Fibroblast of skin of back (primary cell): ENCODE measurements at regions not wholly inside any gene's neighbourhood (a gene's known extent, or its start where the extent isn't known, plus 50 kb on each side); places are given as distances from the start of the nearest gene placed in this dataset.
"Not testable (repeated sequence)": the region's sequence is repeated elsewhere in the genome, so short reads cannot be mapped to it uniquely, and the experiment has no call there.

Experiments used
- DNase-seq: peaks from one replicate; pipeline ENCODE4 v3.0.0-alpha.2; 2013

GRCh38 chr2:118457951-118458350 lies 369.7 kb downstream of the INSIG2 start:
- no peak for DNase-seq

DNA sequence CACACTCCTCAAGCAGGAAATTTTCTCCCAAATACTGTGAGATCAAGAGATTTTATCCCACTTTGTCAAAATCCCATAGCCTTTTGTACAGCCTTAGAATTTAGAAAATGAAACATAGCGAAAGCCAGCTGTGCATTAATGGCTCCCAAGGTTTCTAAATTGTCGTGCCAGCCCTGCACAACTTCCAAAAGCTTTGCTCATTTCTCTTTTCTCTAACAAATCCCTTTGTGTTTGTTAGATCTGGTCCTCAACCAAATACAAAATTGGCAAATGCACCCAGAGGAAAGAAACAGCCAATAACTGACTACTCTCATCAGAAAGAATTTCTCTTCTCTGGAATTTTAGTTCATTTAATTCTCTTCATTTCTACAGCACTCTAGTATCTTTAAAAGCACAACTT lies 361.1 kb downstream of the INSIG2 start:
- DNase-seq: no peak

- peak; percentile 93 for DNase-seq
Observed at GRCh38 chr2:118443596-118443995, 355.3 kb downstream of the INSIG2 start.

DNA sequence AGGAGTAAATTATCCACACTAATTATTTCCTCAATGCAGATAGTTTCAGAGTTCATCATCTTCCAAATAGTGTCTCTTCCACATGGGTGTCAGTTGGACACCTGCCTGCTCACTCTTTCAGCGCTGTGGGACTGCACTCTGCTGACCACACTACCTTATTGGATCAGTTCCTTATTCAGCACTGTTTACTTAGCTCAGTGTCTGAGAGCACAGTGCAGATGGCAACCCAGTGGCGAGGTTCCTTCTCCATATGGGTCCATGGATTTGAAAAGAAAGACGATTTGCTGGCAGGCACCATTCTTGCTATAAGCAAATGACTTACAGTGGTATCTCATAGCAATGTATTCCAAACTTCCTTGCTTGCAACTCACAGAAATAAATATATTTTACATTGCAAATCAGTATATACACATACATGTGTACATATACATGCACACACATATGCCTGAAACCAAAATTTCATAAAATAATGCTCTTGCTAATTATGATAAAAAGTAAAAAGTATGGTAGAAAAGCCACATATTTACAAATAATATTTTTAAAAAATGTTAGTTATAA lies 354.8 kb downstream of the INSIG2 start:
- no peak for DNase-seq

DNA sequence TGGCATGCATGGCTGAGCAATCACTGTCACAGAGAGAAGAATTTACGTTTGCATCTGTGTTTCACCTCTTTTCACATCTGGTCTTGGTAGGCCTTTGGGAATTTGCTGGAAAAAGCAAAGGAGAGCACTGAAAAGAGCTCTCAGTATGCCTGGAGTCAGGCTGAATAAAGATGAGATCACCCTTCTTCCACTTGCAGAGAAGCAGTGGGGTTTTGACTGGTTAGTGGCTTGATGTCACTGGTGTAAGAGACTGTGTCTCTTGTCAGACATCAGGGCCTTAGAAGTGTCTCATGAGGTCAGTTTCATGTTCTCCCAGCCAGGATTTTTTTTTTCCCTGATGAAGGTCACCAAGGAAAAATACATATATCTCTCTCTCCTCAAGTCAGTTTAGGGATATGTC lies 353.8 kb downstream of the INSIG2 start:
- DNase-seq: peak; percentile 20

GRCh38 chr2:118440404-118441098 lies 352.3 kb downstream of the INSIG2 start:
- no peak for DNase-seq

- DNase-seq: no peak
Observed at GRCh38 chr2:118437501-118437900, 349.2 kb downstream of the INSIG2 start.

DNA sequence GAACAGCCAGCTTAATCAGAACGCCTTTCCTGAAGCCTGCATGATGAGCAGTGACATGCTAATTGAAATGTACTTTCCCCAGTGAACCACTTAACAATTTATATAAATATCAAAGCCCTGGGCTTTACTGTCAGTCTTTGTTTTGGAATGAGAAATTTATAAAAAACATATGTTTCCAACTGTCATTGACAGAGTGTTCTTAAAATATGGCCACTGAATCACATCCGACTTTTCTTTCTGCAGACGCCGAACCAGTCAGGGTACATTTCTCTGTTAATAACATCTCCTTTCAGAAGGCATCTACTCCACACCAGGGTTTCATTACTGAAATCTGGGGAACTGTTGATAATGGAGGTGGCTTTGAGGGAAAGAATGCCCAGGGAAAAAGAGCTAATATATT lies 343.7 kb downstream of the INSIG2 start:
- DNase-seq: peak; percentile 55

GRCh38 chr2:118431586-118431985 lies 343.3 kb downstream of the INSIG2 start:
- no peak for DNase-seq

DNA sequence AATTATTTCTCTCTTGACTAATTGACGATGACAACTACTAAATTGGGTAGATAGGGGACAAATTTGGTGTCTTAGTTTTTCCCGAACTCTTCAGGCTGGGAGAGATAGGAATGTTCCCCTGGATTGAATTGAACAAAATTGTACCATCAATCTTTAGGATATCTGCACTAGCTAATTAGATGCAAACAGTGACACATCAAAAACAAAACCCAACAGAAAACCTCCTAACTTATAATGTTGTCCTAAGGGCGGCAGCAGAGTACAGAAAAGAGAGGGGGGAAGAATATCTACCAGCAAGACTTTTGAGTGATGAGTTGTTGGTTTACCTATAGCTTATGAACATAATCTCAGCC lies 342.9 kb downstream of the INSIG2 start:
- DNase-seq: peak; percentile 58

DNA sequence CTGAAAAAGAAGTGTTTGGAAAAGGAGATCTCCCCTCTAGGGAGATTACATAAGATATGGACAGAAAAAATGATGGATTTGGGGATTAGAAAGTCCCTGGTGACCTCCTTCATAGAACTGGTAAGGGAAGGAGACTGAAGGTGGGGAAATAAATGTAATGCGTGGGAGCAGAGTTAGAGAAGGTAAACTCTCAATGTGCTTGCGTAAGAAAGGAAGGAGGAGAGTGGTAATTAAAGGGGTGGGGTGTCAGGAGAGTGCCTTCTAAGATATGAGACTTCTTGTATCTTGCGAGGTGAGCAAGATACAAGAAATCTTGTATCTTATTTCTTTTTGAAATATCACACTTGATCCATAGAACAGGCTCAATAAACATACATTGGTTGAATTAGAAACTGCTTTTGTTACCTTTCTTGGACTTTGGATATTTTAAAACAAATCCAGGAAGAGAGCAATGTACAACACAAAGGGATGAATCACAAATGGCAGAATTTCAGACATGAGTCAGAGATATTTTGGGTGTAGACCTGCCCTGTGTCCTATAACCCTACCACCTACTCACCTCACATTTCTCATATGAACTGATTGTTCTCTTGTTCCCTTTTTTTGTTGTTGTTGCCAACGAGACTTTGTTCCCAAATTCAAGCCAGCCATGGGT lies 342.4 kb downstream of the INSIG2 start:
- DNase-seq: peak; percentile 74

GRCh38 chr2:118425191-118425590 lies 336.9 kb downstream of the INSIG2 start:
- no peak for DNase-seq

GRCh38 chr2:118423776-118424175 lies 335.5 kb downstream of the INSIG2 start:
- no peak for DNase-seq

DNA sequence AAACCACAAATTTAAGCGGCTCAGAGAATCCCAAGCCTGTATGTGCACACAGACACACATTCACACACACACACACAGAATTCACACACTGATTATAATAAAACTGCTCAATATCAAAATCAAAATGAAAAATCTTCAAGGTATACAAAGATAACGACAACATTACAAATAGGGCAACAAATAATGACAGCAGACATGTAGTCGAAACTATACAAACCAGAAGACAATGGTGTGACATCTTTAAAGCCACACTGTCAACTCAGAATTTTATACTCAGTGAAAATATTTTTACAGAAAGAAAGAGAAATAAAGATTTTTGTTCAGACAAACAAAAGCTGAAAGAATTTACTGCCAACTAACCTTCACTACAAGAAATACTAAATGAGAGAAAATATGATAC lies 333.4 kb downstream of the INSIG2 start:
- no peak for DNase-seq

- peak; percentile 54 for DNase-seq
Observed at GRCh38 chr2:118417406-118418120, 329.3 kb downstream of the INSIG2 start.

GRCh38 chr2:118415186-118415585 lies 326.9 kb downstream of the INSIG2 start:
- not testable (repeated sequence) for DNase-seq

- no peak for DNase-seq
Observed at GRCh38 chr2:118403658-118404451, 315.6 kb downstream of the INSIG2 start.

DNA sequence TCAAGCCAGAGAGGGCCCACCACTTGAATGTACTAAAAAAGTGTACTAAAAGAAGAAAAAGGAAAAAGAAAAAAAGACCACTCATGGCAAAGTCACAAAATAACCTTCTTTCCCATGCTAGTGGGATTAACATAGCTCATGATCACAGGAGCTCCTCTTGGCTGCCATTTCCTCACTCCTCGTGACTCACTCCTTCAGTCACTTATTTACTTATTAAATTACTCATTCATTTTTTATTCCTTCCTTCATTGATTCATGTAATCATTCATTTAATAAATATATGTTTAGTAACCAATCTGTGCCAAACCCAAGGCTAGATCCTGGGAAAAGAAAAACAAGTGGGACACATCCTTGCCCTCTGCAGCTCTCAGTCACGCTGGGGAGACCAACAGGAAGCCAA lies 300.5 kb downstream of the INSIG2 start:
- peak; percentile 87 for DNase-seq

GRCh38 chr2:118387509-118387908 lies 299.2 kb downstream of the INSIG2 start:
- peak; percentile 95 for DNase-seq

- DNase-seq: peak; percentile 91
Observed at GRCh38 chr2:118386641-118387302, 298.5 kb downstream of the INSIG2 start.

GRCh38 chr2:118380915-118381653 lies 292.8 kb downstream of the INSIG2 start:
- no peak for DNase-seq
